ENCODE measurements at regions not wholly inside any gene's neighbourhood (a gene's known extent, or its start where the extent isn't known, plus 50 kb on each side); places are given as distances from the start of the nearest gene placed in this dataset.

GRCh38 chr10:109070492-109070891, 852.8 kb downstream of the XPNPEP1 start:
- no peak for TF ChIP-seq PBX3 (IDR thresholded peaks at IDR 0.05)
- no peak for TF ChIP-seq FOXS1 (CRISPR knock-in tag; IDR thresholded peaks at IDR 0.05)
- no peak for TF ChIP-seq POLR2A (IDR thresholded peaks at IDR 0.05; ENCODE audit: low read length)
- TF ChIP-seq CTCF (IDR thresholded peaks at IDR 0.05), result no peak
- TF ChIP-seq RAD21 (conservative IDR thresholded peaks at IDR 0.05 in 1 of 2, IDR thresholded peaks at IDR 0.05 in 1 of 2), result no peak
- TF ChIP-seq ZNF302 (CRISPR knock-in tag; IDR thresholded peaks at IDR 0.05), result no peak
- TF ChIP-seq NFE2L2 (conservative IDR thresholded peaks at IDR 0.05; ENCODE audit: low read length), result no peak
- no peak for TF ChIP-seq NR3C1 (IDR thresholded peaks at IDR 0.05)
- no peak for TF ChIP-seq TP53 (CRISPR knock-in tag; IDR thresholded peaks at IDR 0.05)
- no peak for TF ChIP-seq BHLHE40 (IDR thresholded peaks at IDR 0.05; ENCODE audit: low read depth, low read length)
- TF ChIP-seq EHMT2 (IDR thresholded peaks at IDR 0.05; ENCODE audit: low read depth), result no peak
- TF ChIP-seq EP300 (IDR thresholded peaks at IDR 0.05), result no peak
- no peak for TF ChIP-seq CEBPB (IDR thresholded peaks at IDR 0.05)
